HG02759 (cell line): ENCODE measurements at regions not wholly inside any gene's neighbourhood (a gene's known extent, or its start where the extent isn't known, plus 50 kb on each side); places are given as distances from the start of the nearest gene placed in this dataset.
"Not testable (repeated sequence)": the region's sequence is repeated elsewhere in the genome, so short reads cannot be mapped to it uniquely, and the experiment has no call there.

Experiments used
- ATAC-seq: cut with Tn5 transposase; IDR thresholded peaks from one replicate; pipeline ENCODE4 v1.9.1; 2021; ENCODE audit warnings: mild to moderate bottlenecking, moderate library complexity; ENCODE audit not compliant: unreplicated experiment

- no peak for ATAC-seq
Observed at GRCh38 chr6:144746902-144747469, 461.9 kb downstream of the UTRN start.

GRCh38 chr6:144749263-144749662 lies 464.1 kb downstream of the UTRN start:
- ATAC-seq, result no peak

GRCh38 chr6:144753023-144753705 lies 468.0 kb downstream of the UTRN start:
- ATAC-seq, result peak; percentile 88

- no peak for ATAC-seq
Observed at GRCh38 chr6:144756469-144756868, 471.3 kb downstream of the UTRN start.

GRCh38 chr6:144757299-144757698 lies 472.2 kb downstream of the UTRN start:
- ATAC-seq, result no peak

GRCh38 chr6:144757730-144758129 lies 472.6 kb downstream of the UTRN start:
- no peak for ATAC-seq

GRCh38 chr6:144758602-144759001 lies 473.5 kb downstream of the UTRN start:
- ATAC-seq, result peak; percentile 84

GRCh38 chr6:144762469-144762868 lies 477.3 kb downstream of the UTRN start:
- no peak for ATAC-seq

- no peak for ATAC-seq
Observed at GRCh38 chr6:144767051-144767450, 481.9 kb downstream of the UTRN start.

- no peak for ATAC-seq
Observed at GRCh38 chr6:144768551-144769075, 483.5 kb downstream of the UTRN start.

- no peak for ATAC-seq
Observed at GRCh38 chr6:144769142-144769541, 484.0 kb downstream of the UTRN start.

GRCh38 chr6:144776031-144776819 lies 491.1 kb downstream of the UTRN start:
- no peak for ATAC-seq

- ATAC-seq, result no peak
Observed at GRCh38 chr6:144777249-144777648, 492.1 kb downstream of the UTRN start.

- no peak for ATAC-seq
Observed at GRCh38 chr6:144778056-144778455, 492.9 kb downstream of the UTRN start.

- peak; percentile 63 for ATAC-seq
Observed at GRCh38 chr6:144778773-144779492, 493.8 kb downstream of the UTRN start.

GRCh38 chr6:144781836-144782235 lies 496.7 kb downstream of the UTRN start:
- no peak for ATAC-seq

GRCh38 chr6:144782634-144783033 lies 497.5 kb downstream of the UTRN start:
- ATAC-seq, result no peak

GRCh38 chr6:144785056-144785455 lies 499.9 kb downstream of the UTRN start:
- ATAC-seq, result no peak

GRCh38 chr6:144786825-144787224 lies 501.7 kb downstream of the UTRN start:
- no peak for ATAC-seq

- ATAC-seq, result no peak
Observed at GRCh38 chr6:144793744-144794143, 508.6 kb downstream of the UTRN start.

- not testable (repeated sequence) for ATAC-seq
Observed at GRCh38 chr6:144795022-144795421, 509.9 kb downstream of the UTRN start.
